MM.1S (cell line): ENCODE measurements at regions not wholly inside any gene's neighbourhood (a gene's known extent, or its start where the extent isn't known, plus 50 kb on each side); places are given as distances from the start of the nearest gene placed in this dataset.

ENCODE experiments used
- DNase-seq: peaks from one replicate; pipeline ENCODE4 v3.0.0-alpha.2; 2015
- H2AFZ ChIP-seq: fragments of 300-600 bp; sonication (generic); 2 replicates; pipeline ENCODE4 v1.6.0; 2016; ENCODE audit warnings: antibody characterized with exemption, low read length
- H3F3A ChIP-seq: fragments of 300-600 bp; sonication (generic); 2 replicates; pipeline ENCODE4 v1.6.1; 2016; ENCODE audit warnings: mild to moderate bottlenecking, antibody characterized with exemption, low read length, moderate library complexity, mixed read lengths; ENCODE audit not compliant: insufficient read depth
- H3K27ac ChIP-seq: fragments of 300-600 bp; sonication (generic); 2 replicates; pipeline ENCODE4 v1.5.1; 2016; ENCODE audit warnings: mild to moderate bottlenecking, low read length
- H3K27me3 ChIP-seq: fragments of 300-600 bp; sonication (generic); replicated peaks from 2 replicates; pipeline ENCODE4 v1.6.0; 2016; ENCODE audit warnings: low read length; ENCODE audit not compliant: insufficient read depth
- H3K36me3 ChIP-seq: fragments of 300-600 bp; sonication (generic); replicated peaks from 2 replicates; pipeline ENCODE4 v1.6.1; 2016; ENCODE audit warnings: mild to moderate bottlenecking, low read length, mixed read lengths; ENCODE audit not compliant: insufficient read depth
- H3K4me1 ChIP-seq: fragments of 300-600 bp; sonication (generic); 2 replicates; pipeline ENCODE4 v1.6.1; 2016; ENCODE audit warnings: low read length, mixed read lengths
- H3K4me2 ChIP-seq: fragments of 300-600 bp; sonication (generic); 2 replicates; pipeline ENCODE4 v1.6.0; 2016; ENCODE audit warnings: low read depth, low read length
- H3K4me3 ChIP-seq: fragments of 300-600 bp; sonication (generic); 2 replicates; pipeline ENCODE4 v1.5.1; 2016; ENCODE audit warnings: low read length, mixed read lengths
- H3K79me2 ChIP-seq: fragments of 300-600 bp; sonication (generic); 2 replicates; pipeline ENCODE4 v1.6.1; 2016; ENCODE audit warnings: mixed run types, low read length, mixed read lengths
- H3K9ac ChIP-seq: fragments of 300-600 bp; sonication (generic); 2 replicates; pipeline ENCODE4 v1.6.1; 2016; ENCODE audit warnings: low read length, mixed read lengths
- H3K9me2 ChIP-seq: fragments of 300-600 bp; sonication (generic); replicated peaks from 2 replicates; pipeline ENCODE4 v1.6.1; 2016; ENCODE audit warnings: mild to moderate bottlenecking, low read length, mixed read lengths; ENCODE audit not compliant: insufficient read depth
- H3K9me3 ChIP-seq: fragments of 300-600 bp; sonication (generic); replicated peaks from 2 replicates; pipeline ENCODE4 v1.6.1; 2016; ENCODE audit warnings: mild to moderate bottlenecking, low read length, mixed read lengths; ENCODE audit not compliant: insufficient read depth
- H4K20me1 ChIP-seq: fragments of 300-600 bp; sonication (generic); 2 replicates; pipeline ENCODE4 v1.6.1; 2016; ENCODE audit warnings: mild to moderate bottlenecking, low read length, moderate library complexity, mixed read lengths; ENCODE audit not compliant: insufficient read depth
- CTCF ChIP-seq: fragments of 300-600 bp; sonication (generic); IDR thresholded peaks from 2 replicates; pipeline ENCODE4 v1.5.1; 2016; ENCODE audit warnings: antibody characterized with exemption, low read length, mixed read lengths
- EZH2 ChIP-seq: fragments of 300-600 bp; sonication (generic); optimal IDR thresholded peaks from 2 replicates; pipeline ENCODE3; 2017; ENCODE audit warnings: low read depth, mild to moderate bottlenecking, antibody characterized with exemption, low read length, mixed read lengths
- EZH2phosphoT487 ChIP-seq: fragments of 300-600 bp; sonication (generic); IDR thresholded peaks from 2 replicates; pipeline ENCODE4 v1.6.1; 2018; ENCODE audit warnings: antibody characterized with exemption, low read length

- no peak for TF ChIP-seq EZH2phosphoT487
- TF ChIP-seq CTCF: no peak
- TF ChIP-seq EZH2: no peak
- Histone ChIP-seq H3K4me2 (no peak overlapping the region), H3K27me3 (no peaks in the 10 kb centered on the region), H3K79me2 (no peaks in the 10 kb centered on the region), H2AFZ (no peak overlapping the region), H3K9me2 (no peaks in the 10 kb centered on the region), H3K4me3 (no peak overlapping the region), H4K20me1 (no peaks in the 10 kb centered on the region), H3F3A (no peaks in the 10 kb centered on the region), H3K4me1 (no peaks in the 10 kb centered on the region), H3K36me3 (no peaks in the 10 kb centered on the region), H3K27ac (no peak overlapping the region), H3K9me3 (no peaks in the 10 kb centered on the region), H3K9ac (no peak overlapping the region)
- DNase-seq: no peak
Observed at GRCh38 chr3:106438887-106439286, 570.1 kb upstream of the CBLB start.

GRCh38 chr3:106440672-106441071, 571.9 kb upstream of the CBLB start:
- H3K36me3 ChIP-seq: no peaks in the 10 kb centered on the region
- H4K20me1 ChIP-seq: no peaks in the 10 kb centered on the region
- no peaks in the 10 kb centered on the region for H3F3A ChIP-seq
- no peak overlapping the region for H2AFZ ChIP-seq
- H3K4me2 ChIP-seq: no peak overlapping the region
- no peaks in the 10 kb centered on the region for H3K4me1 ChIP-seq
- H3K4me3 ChIP-seq: no peak overlapping the region
- no peak for TF ChIP-seq EZH2
- TF ChIP-seq CTCF: no peak
- TF ChIP-seq EZH2phosphoT487: no peak
- H3K27me3 ChIP-seq: no peaks in the 10 kb centered on the region
- no peaks in the 10 kb centered on the region for H3K9me2 ChIP-seq
- H3K9me3 ChIP-seq: no peaks in the 10 kb centered on the region
- H3K9ac ChIP-seq: no peak overlapping the region
- no peaks in the 10 kb centered on the region for H3K79me2 ChIP-seq
- no peak for DNase-seq
- no peak overlapping the region for H3K27ac ChIP-seq

- Histone ChIP-seq H3K27ac (no peak overlapping the region), H3K36me3 (no peaks in the 10 kb centered on the region), H3F3A (no peaks in the 10 kb centered on the region), H2AFZ (no peak overlapping the region), H3K4me2 (no peak overlapping the region), H3K9me3 (no peaks in the 10 kb centered on the region), H3K9me2 (no peaks in the 10 kb centered on the region), H3K4me3 (no peak overlapping the region), H3K79me2 (no peaks in the 10 kb centered on the region), H3K9ac (no peak overlapping the region), H3K27me3 (no peaks in the 10 kb centered on the region), H3K4me1 (no peaks in the 10 kb centered on the region), H4K20me1 (no peaks in the 10 kb centered on the region)
- TF ChIP-seq CTCF (no peak), EZH2 (no peak), EZH2phosphoT487 (no peak)
- DNase-seq: no peak
Observed at GRCh38 chr3:106446271-106446670, 577.5 kb upstream of the CBLB start.
